SK-N-SH treated with all-trans-retinoic acid at 6 μM for 48 hours (cell line): ENCODE measurements at regions not wholly inside any gene's neighbourhood (a gene's known extent, or its start where the extent isn't known, plus 50 kb on each side); places are given as distances from the start of the nearest gene placed in this dataset.

ENCODE experiments used
- ATAC-seq: fragments of 200-7000 bp; cut with Tn5 transposase; 3 replicates; pipeline ENCODE4 v1.9.1; 2020; ENCODE audit warnings: mild to moderate bottlenecking, moderate library complexity
- ARNTL ChIP-seq: fragments of 450-650 bp; formaldehyde crosslinking; IDR thresholded peaks from 2 replicates; pipeline ENCODE4 v1.5.0; 2020; ENCODE audit warnings: low read depth, mild to moderate bottlenecking, moderate library complexity, borderline replicate concordance
- BACH2 ChIP-seq: fragments of 250-450 bp; sonication (Bioruptor Pico); IDR thresholded peaks from 2 replicates; pipeline ENCODE4 v1.9.0; 2021; ENCODE audit warnings: mild to moderate bottlenecking, borderline replicate concordance
- CSRNP3 ChIP-seq: fragments of 250-450 bp; sonication (Bioruptor Pico); IDR thresholded peaks from 2 replicates; pipeline ENCODE4 v1.5.1; 2021; ENCODE audit warnings: mild to moderate bottlenecking, moderate library complexity
- ESRRG ChIP-seq: fragments of 250-450 bp; sonication (Bioruptor Pico); IDR thresholded peaks from 2 replicates; pipeline ENCODE4 v1.6.1; 2021; ENCODE audit warnings: mild to moderate bottlenecking
- GLIS3 ChIP-seq: fragments of 250-450 bp; sonication (Bioruptor Pico); IDR thresholded peaks from 2 replicates; pipeline ENCODE4 v1.5.0; 2020; ENCODE audit warnings: mild to moderate bottlenecking, moderate library complexity
- ISL1 ChIP-seq: fragments of 250-450 bp; sonication (Bioruptor Pico); IDR thresholded peaks from 2 replicates; pipeline ENCODE4 v2.1.2; 2022; ENCODE audit warnings: mild to moderate bottlenecking, moderate library complexity
- OSR1 ChIP-seq: fragments of 250-450 bp; sonication (Bioruptor Pico); IDR thresholded peaks from 2 replicates; pipeline ENCODE4 v1.8.0; 2022; ENCODE audit warnings: moderate library complexity, mild to moderate bottlenecking, inconsistent platforms
- PPARA ChIP-seq: fragments of 250-450 bp; sonication (Bioruptor Pico); IDR thresholded peaks from 2 replicates; pipeline ENCODE4 v1.5.0; 2020; ENCODE audit warnings: mild to moderate bottlenecking, borderline replicate concordance
- RARB ChIP-seq: fragments of 250-450 bp; sonication (Bioruptor Pico); IDR thresholded peaks from 2 replicates; pipeline ENCODE4 v1.8.0; 2021; ENCODE audit warnings: mild to moderate bottlenecking, moderate library complexity
- SNAI2 ChIP-seq: fragments of 250-450 bp; sonication (Bioruptor Pico); IDR thresholded peaks from 2 replicates; pipeline ENCODE4 v1.5.0; 2020; ENCODE audit warnings: mild to moderate bottlenecking, moderate library complexity
- TCF4 ChIP-seq: fragments of 250-450 bp; sonication (Bioruptor Pico); IDR thresholded peaks from 2 replicates; pipeline ENCODE4 v1.8.0; 2021; ENCODE audit warnings: mild to moderate bottlenecking, moderate library complexity, borderline replicate concordance
- TOX ChIP-seq: fragments of 250-450 bp; sonication (Bioruptor Pico); IDR thresholded peaks from 2 replicates; pipeline ENCODE4 v1.8.0; 2021; ENCODE audit warnings: mild to moderate bottlenecking, moderate library complexity, borderline replicate concordance
- ZC3H10 ChIP-seq: fragments of 250-450 bp; sonication (Bioruptor Pico); IDR thresholded peaks from 2 replicates; pipeline ENCODE4 v1.5.1; 2021; ENCODE audit warnings: mild to moderate bottlenecking, moderate library complexity
- ZFP3 ChIP-seq: fragments of 250-450 bp; sonication (Bioruptor Pico); IDR thresholded peaks from 2 replicates; pipeline ENCODE4 v1.5.0; 2020; ENCODE audit warnings: mild to moderate bottlenecking, moderate library complexity
- ZFP30 ChIP-seq: fragments of 450-650 bp; formaldehyde crosslinking; IDR thresholded peaks from 2 replicates; pipeline ENCODE4 v1.5.0; 2022; ENCODE audit warnings: mild to moderate bottlenecking, moderate library complexity
- ZNF565 ChIP-seq: fragments of 450-650 bp; formaldehyde crosslinking; conservative IDR thresholded peaks from 2 replicates; pipeline ENCODE4 v1.5.0; 2020; ENCODE audit warnings: low read depth, mild to moderate bottlenecking, moderate library complexity
- ZNF70 ChIP-seq: fragments of 450-650 bp; formaldehyde crosslinking; IDR thresholded peaks from 2 replicates; pipeline ENCODE4 v1.5.0; 2020; ENCODE audit warnings: mild to moderate bottlenecking, moderate library complexity
- ZNF8 ChIP-seq: fragments of 450-650 bp; formaldehyde crosslinking; IDR thresholded peaks from 2 replicates; pipeline ENCODE4 v1.5.0; 2020; ENCODE audit warnings: mild to moderate bottlenecking, moderate library complexity
- TF ChIP-seq, protein P1 (sequence below): fragments of 250-450 bp; sonication (Bioruptor Pico); IDR thresholded peaks from 2 replicates; pipeline ENCODE4 v1.5.0; 2020; ENCODE audit warnings: mild to moderate bottlenecking, moderate library complexity
- TF ChIP-seq, protein P2 (sequence below): fragments of 250-450 bp; sonication (Bioruptor Pico); IDR thresholded peaks from 2 replicates; pipeline ENCODE4 v1.8.0; 2020; ENCODE audit warnings: mild to moderate bottlenecking, moderate library complexity, borderline replicate concordance
- TF ChIP-seq, protein P3 (sequence below): fragments of 250-450 bp; sonication (Bioruptor Pico); IDR thresholded peaks from 2 replicates; pipeline ENCODE4 v1.5.1; 2020; ENCODE audit warnings: low read depth, mild to moderate bottlenecking, moderate library complexity

DNA sequence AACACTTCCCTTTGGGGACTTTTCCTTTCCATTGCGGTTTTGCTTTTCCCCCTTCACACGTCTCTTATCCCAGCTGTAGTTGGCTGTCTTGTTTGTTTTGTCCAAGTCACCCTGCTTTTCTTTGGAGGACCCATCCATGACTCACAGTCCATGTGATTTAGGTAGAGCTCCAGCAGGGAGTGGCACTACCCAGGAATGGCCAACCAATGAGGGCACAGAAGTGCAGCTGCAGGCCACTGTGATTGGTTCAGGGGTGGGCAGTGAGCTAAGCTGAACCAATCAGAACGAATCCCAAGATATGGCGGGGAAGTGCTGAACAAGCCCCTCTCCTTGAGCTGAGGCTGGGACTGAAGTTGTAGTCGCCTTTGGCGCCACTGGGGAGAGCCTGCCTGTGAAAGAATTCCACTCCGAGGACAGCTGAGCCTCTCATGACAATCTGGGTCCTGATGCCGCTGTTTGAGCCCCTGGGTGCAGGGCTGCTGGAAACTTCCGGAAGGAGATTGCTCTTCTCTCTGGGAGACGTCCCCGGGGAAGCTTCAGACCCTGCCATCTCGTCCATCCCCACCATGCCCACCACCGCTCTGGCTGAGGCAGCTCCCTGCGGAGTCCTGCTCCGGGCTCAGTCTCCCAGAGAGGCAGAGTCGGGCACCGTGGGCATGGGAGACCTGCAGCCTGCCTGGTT is 62.9 kb upstream of the URI1 start:
- peak; percentile 99 for ATAC-seq
- no peak for TF ChIP-seq ZNF8 (CRISPR knock-in tag)
- TF ChIP-seq ESRRG (CRISPR knock-in tag): no peak
- no peak for TF ChIP-seq TCF4
- TF ChIP-seq, protein P1, sequence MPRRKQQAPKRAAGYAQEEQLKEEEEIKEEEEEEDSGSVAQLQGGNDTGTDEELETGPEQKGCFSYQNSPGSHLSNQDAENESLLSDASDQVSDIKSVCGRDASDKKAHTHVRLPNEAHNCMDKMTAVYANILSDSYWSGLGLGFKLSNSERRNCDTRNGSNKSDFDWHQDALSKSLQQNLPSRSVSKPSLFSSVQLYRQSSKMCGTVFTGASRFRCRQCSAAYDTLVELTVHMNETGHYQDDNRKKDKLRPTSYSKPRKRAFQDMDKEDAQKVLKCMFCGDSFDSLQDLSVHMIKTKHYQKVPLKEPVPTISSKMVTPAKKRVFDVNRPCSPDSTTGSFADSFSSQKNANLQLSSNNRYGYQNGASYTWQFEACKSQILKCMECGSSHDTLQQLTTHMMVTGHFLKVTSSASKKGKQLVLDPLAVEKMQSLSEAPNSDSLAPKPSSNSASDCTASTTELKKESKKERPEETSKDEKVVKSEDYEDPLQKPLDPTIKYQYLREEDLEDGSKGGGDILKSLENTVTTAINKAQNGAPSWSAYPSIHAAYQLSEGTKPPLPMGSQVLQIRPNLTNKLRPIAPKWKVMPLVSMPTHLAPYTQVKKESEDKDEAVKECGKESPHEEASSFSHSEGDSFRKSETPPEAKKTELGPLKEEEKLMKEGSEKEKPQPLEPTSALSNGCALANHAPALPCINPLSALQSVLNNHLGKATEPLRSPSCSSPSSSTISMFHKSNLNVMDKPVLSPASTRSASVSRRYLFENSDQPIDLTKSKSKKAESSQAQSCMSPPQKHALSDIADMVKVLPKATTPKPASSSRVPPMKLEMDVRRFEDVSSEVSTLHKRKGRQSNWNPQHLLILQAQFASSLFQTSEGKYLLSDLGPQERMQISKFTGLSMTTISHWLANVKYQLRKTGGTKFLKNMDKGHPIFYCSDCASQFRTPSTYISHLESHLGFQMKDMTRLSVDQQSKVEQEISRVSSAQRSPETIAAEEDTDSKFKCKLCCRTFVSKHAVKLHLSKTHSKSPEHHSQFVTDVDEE: no peak

DNA sequence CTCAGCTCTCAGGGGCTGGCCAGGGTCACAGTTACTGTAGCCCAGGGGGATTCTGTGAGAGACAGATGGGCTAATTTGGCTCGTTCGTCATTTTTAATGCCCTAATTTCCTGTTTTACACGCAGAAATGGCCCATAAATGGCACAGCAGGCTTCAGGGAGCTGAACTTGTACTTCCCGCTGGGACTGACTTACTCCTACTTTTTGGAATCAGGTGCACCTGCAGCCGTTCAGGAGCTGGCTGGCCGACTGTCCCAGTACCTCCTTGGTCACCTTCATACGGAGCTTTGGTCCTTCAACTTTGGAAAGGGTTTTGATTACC is 62.4 kb upstream of the URI1 start:
- ATAC-seq: no peak
- TF ChIP-seq ZNF8 (CRISPR knock-in tag): no peak
- no peak for TF ChIP-seq ZC3H10
- no peak for TF ChIP-seq CSRNP3 (CRISPR knock-in tag)
- TF ChIP-seq, protein P2, sequence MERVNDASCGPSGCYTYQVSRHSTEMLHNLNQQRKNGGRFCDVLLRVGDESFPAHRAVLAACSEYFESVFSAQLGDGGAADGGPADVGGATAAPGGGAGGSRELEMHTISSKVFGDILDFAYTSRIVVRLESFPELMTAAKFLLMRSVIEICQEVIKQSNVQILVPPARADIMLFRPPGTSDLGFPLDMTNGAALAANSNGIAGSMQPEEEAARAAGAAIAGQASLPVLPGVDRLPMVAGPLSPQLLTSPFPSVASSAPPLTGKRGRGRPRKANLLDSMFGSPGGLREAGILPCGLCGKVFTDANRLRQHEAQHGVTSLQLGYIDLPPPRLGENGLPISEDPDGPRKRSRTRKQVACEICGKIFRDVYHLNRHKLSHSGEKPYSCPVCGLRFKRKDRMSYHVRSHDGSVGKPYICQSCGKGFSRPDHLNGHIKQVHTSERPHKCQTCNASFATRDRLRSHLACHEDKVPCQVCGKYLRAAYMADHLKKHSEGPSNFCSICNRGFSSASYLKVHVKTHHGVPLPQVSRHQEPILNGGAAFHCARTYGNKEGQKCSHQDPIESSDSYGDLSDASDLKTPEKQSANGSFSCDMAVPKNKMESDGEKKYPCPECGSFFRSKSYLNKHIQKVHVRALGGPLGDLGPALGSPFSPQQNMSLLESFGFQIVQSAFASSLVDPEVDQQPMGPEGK (CRISPR knock-in tag): no peak
- TF ChIP-seq RARB (CRISPR knock-in tag): no peak
- TF ChIP-seq ZNF565: no peak
- no peak for TF ChIP-seq TCF4
- TF ChIP-seq SNAI2 (CRISPR knock-in tag): no peak
- TF ChIP-seq ZFP30 (CRISPR knock-in tag): no peak
- TF ChIP-seq ZNF70 (CRISPR knock-in tag): no peak
- no peak for TF ChIP-seq ZFP3 (CRISPR knock-in tag)
- TF ChIP-seq BACH2 (CRISPR knock-in tag): no peak
- no peak for TF ChIP-seq OSR1 (CRISPR knock-in tag)
- no peak for TF ChIP-seq ESRRG (CRISPR knock-in tag)
- TF ChIP-seq ISL1 (CRISPR knock-in tag): no peak
- TF ChIP-seq, protein P3, sequence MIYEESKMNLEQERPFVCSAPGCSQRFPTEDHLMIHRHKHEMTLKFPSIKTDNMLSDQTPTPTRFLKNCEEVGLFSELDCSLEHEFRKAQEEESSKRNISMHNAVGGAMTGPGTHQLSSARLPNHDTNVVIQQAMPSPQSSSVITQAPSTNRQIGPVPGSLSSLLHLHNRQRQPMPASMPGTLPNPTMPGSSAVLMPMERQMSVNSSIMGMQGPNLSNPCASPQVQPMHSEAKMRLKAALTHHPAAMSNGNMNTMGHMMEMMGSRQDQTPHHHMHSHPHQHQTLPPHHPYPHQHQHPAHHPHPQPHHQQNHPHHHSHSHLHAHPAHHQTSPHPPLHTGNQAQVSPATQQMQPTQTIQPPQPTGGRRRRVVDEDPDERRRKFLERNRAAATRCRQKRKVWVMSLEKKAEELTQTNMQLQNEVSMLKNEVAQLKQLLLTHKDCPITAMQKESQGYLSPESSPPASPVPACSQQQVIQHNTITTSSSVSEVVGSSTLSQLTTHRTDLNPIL (CRISPR knock-in tag): no peak
- TF ChIP-seq, protein P1: no peak

DNA sequence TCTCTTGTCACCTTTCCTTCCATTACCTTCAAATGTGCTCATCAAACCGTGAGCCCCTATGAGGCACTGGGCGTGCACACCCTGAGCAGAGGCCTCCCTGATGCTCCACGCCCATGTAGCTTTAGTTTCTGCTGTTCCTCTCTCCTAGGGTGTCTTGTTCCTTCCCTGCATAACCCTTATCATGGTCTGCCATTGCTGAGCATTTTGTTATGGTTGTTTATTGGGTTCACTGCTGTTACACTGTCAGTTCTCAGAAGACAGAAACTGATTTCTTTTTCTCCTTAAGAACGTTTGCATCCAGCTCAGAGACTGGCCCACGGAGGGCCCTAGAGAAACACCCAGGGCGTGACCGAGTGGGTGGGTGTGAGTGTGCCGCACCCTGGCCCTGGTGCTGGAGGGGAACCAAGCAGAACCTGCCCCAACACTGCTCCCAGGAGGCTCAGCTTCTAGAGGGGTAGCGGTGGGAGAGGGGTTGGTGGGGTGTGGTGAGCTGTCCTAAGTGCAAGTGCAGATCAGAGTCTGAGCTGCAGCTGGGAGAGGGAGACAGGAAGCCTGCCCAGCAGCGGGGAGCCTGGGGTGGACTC is 61.4 kb upstream of the URI1 start:
- ATAC-seq: no peak
- TF ChIP-seq PPARA (CRISPR knock-in tag) (no peak), BACH2 (CRISPR knock-in tag) (no peak), SNAI2 (CRISPR knock-in tag) (no peak), ZNF565 (no peak), ZC3H10 (no peak), ZFP3 (CRISPR knock-in tag) (no peak), TOX (CRISPR knock-in tag) (no peak), GLIS3 (CRISPR knock-in tag) (no peak), ARNTL (CRISPR knock-in tag) (no peak), OSR1 (CRISPR knock-in tag) (no peak)
- TF ChIP-seq, protein P3 (CRISPR knock-in tag): no peak
- TF ChIP-seq, protein P2 (CRISPR knock-in tag): no peak
